Mesendoderm (in vitro differentiated cells): ENCODE measurements at regions not wholly inside any gene's neighbourhood (a gene's known extent, or its start where the extent isn't known, plus 50 kb on each side); places are given as distances from the start of the nearest gene placed in this dataset.

ENCODE experiments used
- DNase-seq: peaks from one replicate; pipeline ENCODE4 v3.0.0; 2013
- H2AK5ac ChIP-seq: 2 replicates; pipeline ENCODE4 v1.6.1; 2013; ENCODE audit warnings: low read length, inconsistent platforms
- H2BK120ac ChIP-seq: 2 replicates; pipeline ENCODE4 v1.6.1; 2013; ENCODE audit warnings: low read depth, mild to moderate bottlenecking, low read length, moderate library complexity, mixed read lengths
- H2BK15ac ChIP-seq: replicated peaks from 2 replicates; pipeline ENCODE4 v1.6.1; 2013; ENCODE audit warnings: low read depth, mild to moderate bottlenecking, moderate library complexity
- H2BK5ac ChIP-seq: 2 replicates; pipeline ENCODE4 v1.6.1; 2013; ENCODE audit warnings: low read length, inconsistent platforms
- H3K18ac ChIP-seq: 2 replicates; pipeline ENCODE4 v1.6.1; 2013; ENCODE audit warnings: mild to moderate bottlenecking, low read length, mixed read lengths
- H3K23ac ChIP-seq: one replicate; pipeline ENCODE4 v1.6.1; 2013; ENCODE audit warnings: low read length
- H3K27ac ChIP-seq: 2 replicates; pipeline ENCODE4 v1.5.1; 2013; ENCODE audit warnings: low read depth, mild to moderate bottlenecking, inconsistent platforms, low read length, moderate library complexity
- H3K27me3 ChIP-seq: 2 replicates; pipeline ENCODE4 v1.6.1; 2013; ENCODE audit warnings: low read length, control low read depth, mild to moderate bottlenecking, inconsistent platforms; ENCODE audit not compliant: insufficient read depth, poor library complexity
- H3K36me3 ChIP-seq: 2 replicates; pipeline ENCODE4 v1.6.1; 2013; ENCODE audit warnings: low read length, inconsistent platforms; ENCODE audit not compliant: control insufficient read depth, insufficient read depth
- H3K4ac ChIP-seq: one replicate; pipeline ENCODE4 v1.6.1; 2013; ENCODE audit warnings: low read depth, mild to moderate bottlenecking, low read length, moderate library complexity
- H3K4me1 ChIP-seq: 2 replicates; pipeline ENCODE4 v1.6.1; 2013; ENCODE audit warnings: low read depth, low read length, inconsistent platforms; ENCODE audit not compliant: control insufficient read depth
- H3K4me2 ChIP-seq: 2 replicates; pipeline ENCODE4 v1.6.1; 2013; ENCODE audit warnings: low read length
- H3K4me3 ChIP-seq: 2 replicates; pipeline ENCODE4 v1.5.1; 2013; ENCODE audit warnings: mild to moderate bottlenecking, low read length
- H3K56ac ChIP-seq: one replicate; pipeline ENCODE4 v1.6.1; 2013; ENCODE audit warnings: low read length
- H3K79me1 ChIP-seq: 2 replicates; pipeline ENCODE4 v1.6.1; 2013; ENCODE audit warnings: low read length, inconsistent platforms
- H3K79me2 ChIP-seq: 2 replicates; pipeline ENCODE4 v1.6.1; 2013; ENCODE audit warnings: mild to moderate bottlenecking, low read length; ENCODE audit not compliant: control insufficient read depth, insufficient read depth
- H3K9ac ChIP-seq: 2 replicates; pipeline ENCODE4 v1.6.1; 2013; ENCODE audit warnings: low read length, inconsistent platforms
- H4K5ac ChIP-seq: one replicate; pipeline ENCODE4 v1.6.1; 2013; ENCODE audit warnings: low read length
- H4K8ac ChIP-seq: one replicate; pipeline ENCODE4 v1.6.1; 2013; ENCODE audit warnings: low read depth, mild to moderate bottlenecking, control low read depth, low read length, moderate library complexity
- WGBS: extraction: QIAGEN DNeasy Blood & Tissue Kit; methylation state at CpG from one replicate; pipeline ENCODE4 v1.1.7; 2013; ENCODE audit warnings: low lambda C conversion rate, missing lambda C conversion rate; ENCODE audit not compliant: insufficient coverage; ENCODE audit errors: extremely low coverage; 5-methylcytosine and 5-hydroxymethylcytosine counted together

DNA sequence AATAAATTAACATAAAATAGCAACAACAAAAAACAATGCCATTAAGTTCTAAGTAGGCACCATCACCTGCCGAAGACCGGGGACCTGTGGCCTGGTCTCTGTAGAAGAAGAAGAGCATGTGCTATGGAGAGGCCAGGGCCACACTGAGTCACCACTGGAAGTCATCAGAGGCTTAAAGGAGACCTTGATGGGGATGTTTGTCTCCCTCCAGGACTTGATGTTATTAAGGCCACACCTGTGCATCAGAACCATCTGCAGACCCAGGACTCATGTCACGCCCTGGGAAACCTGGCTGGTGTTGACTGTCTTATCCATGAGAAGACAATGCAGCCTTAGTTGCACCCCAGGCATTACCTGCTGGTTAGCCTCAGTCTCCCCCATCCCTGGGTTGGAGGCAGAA lies 292.3 kb downstream of the AACS start:
- no peak for DNase-seq

DNA sequence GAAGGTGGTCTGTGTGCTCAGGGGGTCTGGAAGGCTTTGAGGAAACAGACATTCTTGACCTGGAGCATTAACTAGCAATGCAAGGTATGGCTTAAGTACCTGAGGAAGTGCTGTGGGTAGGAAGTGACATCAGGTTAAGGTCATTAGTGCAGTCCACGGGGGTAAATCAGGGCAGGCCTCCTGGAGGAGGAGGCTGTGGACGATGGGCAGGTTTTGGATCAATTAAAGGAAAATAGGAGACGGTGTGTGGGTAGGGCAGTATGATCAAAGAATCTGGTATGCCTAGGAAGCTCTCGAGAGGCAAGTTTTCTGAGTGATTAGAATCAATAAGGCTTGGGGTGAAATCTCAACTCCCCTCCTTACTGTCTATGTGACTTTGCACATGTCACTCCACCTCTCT lies 295.3 kb downstream of the AACS start:
- no peak overlapping the region for H3K56ac ChIP-seq
- no peak overlapping the region for H2BK15ac ChIP-seq
- no peak overlapping the region for H3K9ac ChIP-seq
- H4K5ac ChIP-seq = no peak overlapping the region
- H2AK5ac ChIP-seq = no peak overlapping the region
- no CpG with 5 or more reads among the region's 4 CpGs for WGBS
- H3K27ac ChIP-seq = no peak overlapping the region
- no peak overlapping the region for H3K4me2 ChIP-seq
- H3K27me3 ChIP-seq = no peaks in the 10 kb centered on the region
- H3K4me1 ChIP-seq = no peaks in the 10 kb centered on the region
- H4K8ac ChIP-seq = no peak overlapping the region
- no peak overlapping the region for H2BK5ac ChIP-seq
- H3K23ac ChIP-seq = no peak overlapping the region
- H2BK120ac ChIP-seq = no peak overlapping the region
- H3K4ac ChIP-seq = no peak overlapping the region
- H3K79me1 ChIP-seq = no peaks in the 10 kb centered on the region
- H3K4me3 ChIP-seq = no peak overlapping the region
- no peaks in the 10 kb centered on the region for H3K36me3 ChIP-seq
- no peaks in the 10 kb centered on the region for H3K79me2 ChIP-seq
- DNase-seq = no peak
- H3K18ac ChIP-seq = no peak overlapping the region

More for the DNA sequence above, 292.3 kb downstream of the AACS start:
- no peak overlapping the region for H2BK120ac ChIP-seq
- no peak overlapping the region for H3K18ac ChIP-seq
- H3K79me1 ChIP-seq = no peaks in the 10 kb centered on the region
- H3K23ac ChIP-seq = no peak overlapping the region
- H3K4me3 ChIP-seq = no peak overlapping the region
- H3K79me2 ChIP-seq = no peaks in the 10 kb centered on the region
- no peak overlapping the region for H2AK5ac ChIP-seq
- H3K27me3 ChIP-seq = no peaks in the 10 kb centered on the region
- no peak overlapping the region for H2BK15ac ChIP-seq
- no peak overlapping the region for H3K56ac ChIP-seq
- no peak overlapping the region for H3K4me2 ChIP-seq
- WGBS = no CpG with 5 or more reads among the region's 3 CpGs
- H3K9ac ChIP-seq = no peak overlapping the region
- no peak overlapping the region for H3K4ac ChIP-seq
- no peaks in the 10 kb centered on the region for H3K36me3 ChIP-seq
- H4K5ac ChIP-seq = no peak overlapping the region
- H4K8ac ChIP-seq = no peak overlapping the region
- H3K27ac ChIP-seq = no peak overlapping the region
- H2BK5ac ChIP-seq = no peak overlapping the region
- no peaks in the 10 kb centered on the region for H3K4me1 ChIP-seq

DNA sequence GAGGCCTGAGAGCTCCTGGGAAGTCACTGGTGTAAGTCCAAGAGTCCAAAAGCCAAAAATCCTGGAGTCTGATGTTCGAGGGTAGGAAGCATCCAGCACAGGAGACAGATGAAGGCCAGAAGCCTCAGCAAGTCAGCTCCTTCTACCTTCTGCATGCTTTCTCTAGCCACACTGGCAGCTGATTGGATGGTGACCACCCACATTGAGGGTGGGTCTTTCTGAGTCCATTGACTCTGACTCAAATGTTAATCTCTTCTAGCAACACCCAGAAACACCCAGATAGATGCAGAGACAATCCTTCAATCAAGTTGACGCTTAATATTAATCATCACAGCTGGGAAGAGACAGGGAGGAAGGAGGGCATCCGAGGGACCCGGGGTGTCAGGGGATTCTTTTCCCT lies 305.8 kb downstream of the AACS start:
- Histone ChIP-seq H3K9ac (no peak overlapping the region), H2BK15ac (no peak overlapping the region), H3K36me3 (no peaks in the 10 kb centered on the region), H3K56ac (no peak overlapping the region), H2BK5ac (no peak overlapping the region), H3K4me2 (no peak overlapping the region), H2AK5ac (no peak overlapping the region), H4K8ac (no peak overlapping the region), H3K4me1 (no peaks in the 10 kb centered on the region), H3K4ac (no peak overlapping the region), H3K27ac (no peak overlapping the region), H3K4me3 (no peak overlapping the region), H3K79me2 (no peaks in the 10 kb centered on the region), H4K5ac (no peak overlapping the region), H3K23ac (no peak overlapping the region), H2BK120ac (no peak overlapping the region), H3K27me3 (no peaks in the 10 kb centered on the region), H3K18ac (no peak overlapping the region), H3K79me1 (no peaks in the 10 kb centered on the region)
- no CpG with 5 or more reads among the region's 4 CpGs for WGBS
- DNase-seq = no peak

DNA sequence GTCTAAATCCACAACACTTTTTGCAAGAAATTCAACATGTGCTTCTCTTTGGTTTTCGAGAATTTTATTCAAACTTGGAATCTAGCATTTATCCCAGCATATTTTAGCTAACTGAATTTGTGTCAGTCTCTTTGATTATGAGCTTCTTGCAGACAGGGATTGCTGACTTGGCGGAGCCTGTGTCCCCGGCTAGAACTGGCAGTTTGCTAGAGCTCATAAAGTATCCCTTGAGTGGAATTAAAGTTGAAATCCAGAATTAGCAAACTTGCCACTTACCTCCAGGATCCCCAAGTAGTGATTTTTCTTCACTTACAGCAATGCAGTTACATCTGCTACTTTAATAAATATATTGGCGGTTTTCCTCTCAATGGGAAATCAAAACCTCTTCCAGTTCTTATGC lies 306.9 kb downstream of the AACS start:
- H4K8ac ChIP-seq = no peak overlapping the region
- no peak overlapping the region for H2BK5ac ChIP-seq
- no peak overlapping the region for H3K9ac ChIP-seq
- H3K4me3 ChIP-seq = no peak overlapping the region
- H3K27me3 ChIP-seq = no peaks in the 10 kb centered on the region
- H3K36me3 ChIP-seq = no peaks in the 10 kb centered on the region
- H3K23ac ChIP-seq = no peak overlapping the region
- no peaks in the 10 kb centered on the region for H3K4me1 ChIP-seq
- no peak overlapping the region for H2BK120ac ChIP-seq
- no peak overlapping the region for H3K4ac ChIP-seq
- H3K79me1 ChIP-seq = no peaks in the 10 kb centered on the region
- WGBS = no CpG with 5 or more reads among the region's 4 CpGs
- H3K79me2 ChIP-seq = no peaks in the 10 kb centered on the region
- no peak overlapping the region for H3K18ac ChIP-seq
- H4K5ac ChIP-seq = no peak overlapping the region
- H3K56ac ChIP-seq = no peak overlapping the region
- no peak for DNase-seq
- no peak overlapping the region for H3K4me2 ChIP-seq
- no peak overlapping the region for H3K27ac ChIP-seq
- H2BK15ac ChIP-seq = no peak overlapping the region
- H2AK5ac ChIP-seq = no peak overlapping the region

DNA sequence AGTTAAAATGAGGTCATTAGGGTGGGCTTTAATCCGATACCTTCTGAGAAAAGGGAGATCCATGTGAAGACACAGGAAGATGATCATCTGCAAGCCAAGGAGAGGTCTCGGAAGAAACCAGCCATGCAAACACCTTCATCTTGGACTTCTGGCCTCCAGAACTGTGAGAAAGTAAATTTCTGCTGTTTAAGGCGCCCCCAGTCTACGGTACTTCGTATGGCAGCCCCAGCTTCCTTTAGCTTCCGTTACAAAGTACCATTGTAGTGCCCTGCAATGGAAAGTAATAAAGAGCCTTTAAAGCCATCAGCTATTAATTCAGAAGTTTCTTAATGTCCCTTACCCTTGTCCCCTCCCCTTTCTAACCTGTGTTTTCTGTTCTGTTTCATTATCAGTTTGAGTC lies 308.1 kb downstream of the AACS start:
- WGBS = no CpG with 5 or more reads among the region's 6 CpGs
- no peak for DNase-seq
- no peak overlapping the region for H3K27ac ChIP-seq

DNA sequence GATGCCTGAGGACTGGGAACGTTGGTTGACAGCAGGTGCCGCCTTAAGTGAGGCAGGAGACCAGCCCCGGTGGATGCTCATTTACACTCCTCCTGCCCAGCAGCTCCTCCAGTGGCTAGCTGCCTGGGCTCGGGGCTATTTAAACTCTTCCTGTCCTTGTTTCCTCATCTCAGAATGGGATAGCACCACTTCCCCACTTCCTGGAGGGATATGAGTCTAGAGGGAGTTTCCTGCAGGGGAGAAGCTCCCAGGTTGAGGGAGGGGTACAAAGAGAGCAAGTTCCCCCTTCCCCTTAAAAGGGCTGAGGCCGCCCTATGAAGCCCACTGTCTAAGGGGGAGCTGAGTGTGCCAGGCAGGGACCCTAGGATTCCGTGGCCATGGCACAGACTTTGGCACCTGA lies 311.2 kb downstream of the AACS start:
- no peak overlapping the region for H4K5ac ChIP-seq
- no peaks in the 10 kb centered on the region for H3K79me1 ChIP-seq
- H2BK120ac ChIP-seq = no peak overlapping the region
- no peaks in the 10 kb centered on the region for H3K36me3 ChIP-seq
- no peak overlapping the region for H3K18ac ChIP-seq
- no peak overlapping the region for H3K9ac ChIP-seq
- no peak overlapping the region for H2BK15ac ChIP-seq
- no peak overlapping the region for H3K4me3 ChIP-seq
- no peak overlapping the region for H3K27ac ChIP-seq
- H4K8ac ChIP-seq = no peak overlapping the region
- no peak overlapping the region for H3K56ac ChIP-seq
- H3K27me3 ChIP-seq = no peaks in the 10 kb centered on the region
- no peak for DNase-seq
- no peak overlapping the region for H3K4ac ChIP-seq
- no peaks in the 10 kb centered on the region for H3K4me1 ChIP-seq
- no peak overlapping the region for H2BK5ac ChIP-seq
- no peak overlapping the region for H2AK5ac ChIP-seq
- WGBS = no CpG with 5 or more reads among the region's 6 CpGs
- H3K79me2 ChIP-seq = no peaks in the 10 kb centered on the region
- H3K23ac ChIP-seq = no peak overlapping the region
- no peak overlapping the region for H3K4me2 ChIP-seq

More for the DNA sequence above, 308.1 kb downstream of the AACS start:
- Histone ChIP-seq H3K79me2 (no peaks in the 10 kb centered on the region), H2BK120ac (no peak overlapping the region), H2BK15ac (no peak overlapping the region), H3K27me3 (no peaks in the 10 kb centered on the region), H3K4ac (no peak overlapping the region), H4K8ac (no peak overlapping the region), H2AK5ac (no peak overlapping the region), H3K18ac (no peak overlapping the region), H3K4me1 (no peaks in the 10 kb centered on the region), H3K36me3 (no peaks in the 10 kb centered on the region), H3K79me1 (no peaks in the 10 kb centered on the region), H2BK5ac (no peak overlapping the region), H3K23ac (no peak overlapping the region), H3K9ac (no peak overlapping the region), H3K4me3 (no peak overlapping the region), H3K4me2 (no peak overlapping the region), H4K5ac (no peak overlapping the region), H3K56ac (no peak overlapping the region)
